SH-SY5Y (cell line): ENCODE measurements at regions not wholly inside any gene's neighbourhood (a gene's known extent, or its start where the extent isn't known, plus 50 kb on each side); places are given as distances from the start of the nearest gene placed in this dataset.

Experiments
- GATA2 ChIP-seq: IDR thresholded peaks from 2 replicates; pipeline ENCODE4 v1.6.1; 2011; ENCODE audit warnings: mild to moderate bottlenecking, low read depth, low read length
- GATA3 ChIP-seq: IDR thresholded peaks from 2 replicates; pipeline ENCODE4 v1.6.1; 2011; ENCODE audit warnings: low read depth, mild to moderate bottlenecking, low read length, moderate library complexity

- TF ChIP-seq GATA2 (no peak), GATA3 (no peak)
Measured at GRCh38 chr9:92234514-92234913, 59.0 kb downstream of the IARS1 start.
